ENCODE measurements at regions not wholly inside any gene's neighbourhood (a gene's known extent, or its start where the extent isn't known, plus 50 kb on each side); places are given as distances from the start of the nearest gene placed in this dataset.

DNA sequence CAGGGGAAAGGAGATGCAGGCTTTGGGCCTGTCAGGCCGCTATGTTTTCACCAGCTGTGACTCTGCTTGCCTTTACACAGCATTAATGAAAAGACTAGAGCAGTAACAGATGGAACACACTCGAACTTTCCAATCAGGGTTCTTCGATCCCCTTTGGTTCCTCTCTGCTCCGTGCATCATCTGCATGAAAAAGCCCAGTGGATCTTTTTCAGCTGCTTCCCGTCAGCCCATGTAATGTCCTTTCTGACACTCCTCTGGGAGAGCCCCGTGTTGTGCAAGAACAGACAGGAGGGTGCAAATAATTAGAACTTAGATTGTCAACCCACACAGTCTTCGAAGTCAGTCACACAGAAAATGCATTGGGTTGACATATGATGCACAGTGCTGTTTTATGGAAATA lies 448.9 kb upstream of the ZNF462 start (continued):
- TF ChIP-seq CHD7 (IDR thresholded peaks at IDR 0.05; ENCODE audit: insufficient replicate concordance, low read length) (no peak), SIN3A (conservative IDR thresholded peaks at IDR 0.05 in 1 of 2, IDR thresholded peaks at IDR 0.05 in 1 of 2; ENCODE audit: low read depth in 1 of 2, low read length in 2 of 2) (no peak), GTF2F1 (IDR thresholded peaks at IDR 0.05; ENCODE audit: borderline replicate concordance, low read depth, low read length) (no peak), KDM5A (IDR thresholded peaks at IDR 0.05; ENCODE audit: low read length) (no peak), BRCA1 (IDR thresholded peaks at IDR 0.05; ENCODE audit: low read depth, low read length) (no peak)

Measured in H1 (cell line).